Stomach (tissue), 8 donors: ENCODE measurements at regions not wholly inside any gene's neighbourhood (a gene's known extent, or its start where the extent isn't known, plus 50 kb on each side); places are given as distances from the start of the nearest gene placed in this dataset.

ENCODE experiments used
- DNase-seq, 2 donors: peaks; one replicate each; pipeline versions ENCODE4 v3.0.0 to v3.0.0-alpha.2; 2013 to 2019
- H3K27ac ChIP-seq, 5 donors: fragments of 200-600 bp in 4 of 5; sonication (generic) in 4 of 5; one replicate each; pipeline ENCODE4 v1.5.1; 2013 to 2019; ENCODE audit warnings: mild to moderate bottlenecking in 1 of 5, moderate library complexity in 1 of 5
- H3K27me3 ChIP-seq, 3 donors: fragments of 200-600 bp; sonication (generic); one replicate each; pipeline ENCODE4 v1.5.1; 2017 to 2019; ENCODE audit warnings: mixed run types in 1 of 3
- H3K36me3 ChIP-seq, 4 donors: fragments of 200-600 bp; sonication (generic); 1 replicate in 3 of 4; 2 replicates in 1 of 4; pipeline ENCODE4 v1.5.1; 2016 to 2019
- H3K4me1 ChIP-seq, 4 donors: fragments of 200-600 bp; sonication (generic); one replicate each; pipeline ENCODE4 v1.5.1; 2016 to 2019
- H3K4me3 ChIP-seq, 4 donors: fragments of 200-600 bp; sonication (generic) in 3 of 4; one replicate each; pipeline ENCODE4 v1.5.1; 2016 to 2019; ENCODE audit warnings: mild to moderate bottlenecking in 1 of 4
- H3K9me3 ChIP-seq, 4 donors: fragments of 200-600 bp; sonication (generic); one replicate each; pipeline ENCODE4 v1.5.1; 2016 to 2019
- EP300 ChIP-seq: sonication (generic); formaldehyde crosslinking; IDR thresholded peaks from one replicate; pipeline ENCODE4 v1.6.1; 2017; ENCODE audit warnings: antibody characterized with exemption
- POLR2A ChIP-seq, 4 donors: fragments of 450-650 bp; IDR thresholded peaks; one replicate each; pipeline ENCODE4 v1.6.1; 2016; ENCODE audit warnings: antibody characterized with exemption in 4 of 4, control low read depth in 2 of 4, mild to moderate bottlenecking in 1 of 4, moderate library complexity in 1 of 4
- POLR2AphosphoS5 ChIP-seq, 3 donors: sonication (generic); formaldehyde crosslinking; IDR thresholded peaks; one replicate each; pipeline ENCODE4 v1.6.1; 2016; ENCODE audit warnings: antibody characterized with exemption in 3 of 3
- whole genome bisulfite sequencing, 5 donors: extraction: QIAGEN DNeasy Blood & Tissue Kit in 3 of 5; methylation state at CpG; one replicate each; pipeline versions ENCODE4 v1.1.5 to v1.1.7; 2013 to 2018; 5-methylcytosine and 5-hydroxymethylcytosine counted together
- intact Hi-C: fragments of 100-400 bp; cut with DNase I; formaldehyde crosslinking; loops from one replicate; pipeline ENCODE4 v1.15.1; 2023; ENCODE audit warnings: low total_unique reads
- TF ChIP-seq, protein P1 (sequence below), 7 experiments: fragments of 450-650 bp in 4 of 7; fragments of 200-600 bp in 3 of 7; sonication (generic) in 3 of 7; IDR thresholded peaks; one replicate each; pipeline ENCODE4 v1.5.1; 2016 to 2019; ENCODE audit warnings: antibody characterized with exemption in 7 of 7, control low read depth in 2 of 7, mild to moderate bottlenecking in 1 of 7
- donor health status: healthy with polysubstance abuse.
- donor health status: Bipolar disorder and iron deficiency.
- donor health status: healthy.

DNA sequence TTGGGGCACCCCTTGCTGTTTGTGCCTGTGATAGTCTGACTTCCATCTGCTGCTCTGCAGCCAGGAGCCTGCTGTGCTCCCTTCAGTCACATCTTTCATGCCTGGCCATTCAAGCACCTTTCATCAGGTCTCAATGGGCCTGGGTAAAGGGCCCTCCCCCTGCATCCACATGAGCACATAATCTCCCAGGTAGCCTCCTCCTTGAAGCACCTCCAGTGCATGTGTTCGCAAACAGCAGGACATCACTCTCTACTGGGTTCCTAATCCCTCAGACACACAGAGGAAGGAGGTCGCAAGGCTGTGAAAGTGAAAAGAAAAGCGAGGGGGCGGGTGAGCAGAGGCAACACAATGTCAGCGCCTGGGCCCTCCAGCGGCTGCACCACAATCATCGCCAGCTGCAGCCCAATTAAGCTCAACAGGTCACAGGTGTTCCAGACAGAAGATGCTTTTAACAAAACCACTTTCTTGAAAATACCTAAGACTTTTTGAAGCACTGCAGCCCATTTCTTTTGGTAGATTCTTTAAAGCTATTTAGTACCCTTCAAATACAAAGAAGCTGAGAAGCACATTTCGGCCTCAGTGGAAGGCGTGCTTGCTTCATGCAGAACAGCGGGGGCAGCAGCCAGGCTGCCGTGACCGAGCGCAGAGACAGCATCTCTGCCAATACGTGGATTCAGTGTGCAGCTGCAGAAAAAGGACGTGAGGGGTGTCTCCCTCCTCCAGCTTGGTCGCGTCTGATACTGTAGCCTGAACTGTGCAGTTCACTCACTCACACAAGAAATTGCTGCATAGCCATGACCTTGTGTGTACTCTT lies 92.2 kb upstream of the SPRY1 start:
- WGBS, 5 donors = 74 to 86% (median 84%) methylated on average over 17 of the region's 17 CpGs
- DNase-seq = peak in 1 of 2 donors; percentile 50
- Histone ChIP-seq H3K36me3 (no peaks in the 10 kb centered on the region), H3K4me1 (peaks cover 0 to 11% (median 2%) of the 10 kb centered on the region in 4 donors), H3K27me3 (no peaks in the 10 kb centered on the region), H3K4me3 (no peak overlapping the region), H3K27ac (no peak overlapping the region), H3K9me3 (no peaks in the 10 kb centered on the region)
- intact Hi-C loops = no loop called here
- no peak for TF ChIP-seq POLR2A (IDR thresholded peaks at IDR 0.05)
- TF ChIP-seq, protein P1, sequence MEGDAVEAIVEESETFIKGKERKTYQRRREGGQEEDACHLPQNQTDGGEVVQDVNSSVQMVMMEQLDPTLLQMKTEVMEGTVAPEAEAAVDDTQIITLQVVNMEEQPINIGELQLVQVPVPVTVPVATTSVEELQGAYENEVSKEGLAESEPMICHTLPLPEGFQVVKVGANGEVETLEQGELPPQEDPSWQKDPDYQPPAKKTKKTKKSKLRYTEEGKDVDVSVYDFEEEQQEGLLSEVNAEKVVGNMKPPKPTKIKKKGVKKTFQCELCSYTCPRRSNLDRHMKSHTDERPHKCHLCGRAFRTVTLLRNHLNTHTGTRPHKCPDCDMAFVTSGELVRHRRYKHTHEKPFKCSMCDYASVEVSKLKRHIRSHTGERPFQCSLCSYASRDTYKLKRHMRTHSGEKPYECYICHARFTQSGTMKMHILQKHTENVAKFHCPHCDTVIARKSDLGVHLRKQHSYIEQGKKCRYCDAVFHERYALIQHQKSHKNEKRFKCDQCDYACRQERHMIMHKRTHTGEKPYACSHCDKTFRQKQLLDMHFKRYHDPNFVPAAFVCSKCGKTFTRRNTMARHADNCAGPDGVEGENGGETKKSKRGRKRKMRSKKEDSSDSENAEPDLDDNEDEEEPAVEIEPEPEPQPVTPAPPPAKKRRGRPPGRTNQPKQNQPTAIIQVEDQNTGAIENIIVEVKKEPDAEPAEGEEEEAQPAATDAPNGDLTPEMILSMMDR (IDR thresholded peaks at IDR 0.05) = no peak
- no peak for TF ChIP-seq POLR2AphosphoS5 (IDR thresholded peaks at IDR 0.05)
- TF ChIP-seq EP300 = no peak

DNA sequence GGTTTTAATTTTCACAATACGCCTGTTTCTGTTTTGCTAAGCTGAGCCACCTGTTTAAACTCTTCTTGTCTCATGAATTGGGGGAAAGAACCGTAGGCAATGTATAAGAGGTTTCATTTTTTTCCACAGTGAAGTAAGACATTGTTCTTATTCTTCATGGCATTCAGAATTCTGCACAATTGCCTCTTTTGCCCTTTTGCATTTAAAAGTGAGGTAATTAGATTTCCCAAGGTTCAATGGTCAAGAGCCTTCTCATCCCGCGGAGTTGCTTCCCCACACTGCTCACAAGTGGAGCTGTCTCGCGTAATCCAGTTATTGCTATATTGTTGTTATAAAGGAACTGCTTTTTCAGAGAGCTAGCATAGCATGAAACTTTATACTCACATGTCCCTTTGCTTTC lies 90.9 kb upstream of the SPRY1 start:
- no peaks in the 10 kb centered on the region for H3K4me1 ChIP-seq
- 89 to 96% (median 92%) methylated on average over 6 of the region's 6 CpGs for WGBS, 5 donors
- no peaks in the 10 kb centered on the region for H3K36me3 ChIP-seq
- H3K27me3 ChIP-seq = no peaks in the 10 kb centered on the region
- no peak for DNase-seq
- TF ChIP-seq POLR2A (IDR thresholded peaks at IDR 0.05) = no peak
- no peak for TF ChIP-seq POLR2AphosphoS5 (IDR thresholded peaks at IDR 0.05)
- TF ChIP-seq EP300 = no peak
- TF ChIP-seq, protein P1 (IDR thresholded peaks at IDR 0.05) = no peak
- no peaks in the 10 kb centered on the region for H3K9me3 ChIP-seq
- intact Hi-C loops = no loop called here
- no peak overlapping the region for H3K27ac ChIP-seq
- H3K4me3 ChIP-seq = no peak overlapping the region

DNA sequence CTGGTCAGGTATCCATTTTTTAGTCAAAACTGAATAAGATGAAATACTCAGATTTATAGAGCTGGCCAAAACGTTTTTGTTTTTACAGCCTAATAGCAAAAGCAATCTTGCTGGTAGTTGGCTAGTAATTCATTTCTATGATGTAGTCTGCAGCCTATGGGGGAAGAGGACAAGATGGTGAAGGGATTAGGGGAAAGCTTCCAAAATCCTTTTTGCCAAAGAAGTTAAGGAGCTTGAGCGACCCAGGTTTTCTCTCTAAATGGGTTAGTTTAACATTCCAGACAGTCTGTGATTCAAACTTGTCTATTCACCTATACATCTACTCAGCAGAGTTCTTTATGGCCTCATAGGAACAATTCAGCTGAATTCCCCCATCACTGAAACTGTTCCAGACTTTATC lies 89.8 kb upstream of the SPRY1 start:
- TF ChIP-seq POLR2A (IDR thresholded peaks at IDR 0.05) = no peak
- no peak for TF ChIP-seq POLR2AphosphoS5 (IDR thresholded peaks at IDR 0.05)
- TF ChIP-seq, protein P1 (IDR thresholded peaks at IDR 0.05) = no peak
- no peak for TF ChIP-seq EP300
- Histone ChIP-seq H3K9me3 (no peaks in the 10 kb centered on the region), H3K27ac (no peak overlapping the region), H3K36me3 (no peaks in the 10 kb centered on the region), H3K4me3 (no peak overlapping the region), H3K27me3 (no peaks in the 10 kb centered on the region), H3K4me1 (no peaks in the 10 kb centered on the region)
- WGBS, 5 donors = 82 to 91% (median 87%) methylated on average over 2 of the region's 2 CpGs
- no peak for DNase-seq
- intact Hi-C loops = no loop called here

DNA sequence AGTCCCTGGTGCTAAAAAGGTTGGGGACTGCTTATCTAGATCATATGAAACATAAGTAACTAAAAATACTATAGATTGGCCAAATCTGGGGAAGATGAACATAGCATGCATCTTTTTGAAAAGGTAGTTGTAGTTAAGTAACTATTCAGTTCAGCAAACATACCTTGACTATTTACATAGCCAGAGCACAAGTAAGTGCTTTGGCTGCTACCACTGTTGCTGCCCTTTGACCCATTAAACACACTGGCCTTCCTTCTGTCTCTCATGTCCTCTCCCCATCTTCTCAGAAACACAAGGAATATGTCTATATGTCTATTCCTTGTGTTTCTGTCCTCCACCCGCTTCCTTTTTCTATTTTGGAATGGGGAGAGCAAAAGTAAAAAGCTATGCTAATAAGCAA lies 87.9 kb upstream of the SPRY1 start:
- DNase-seq = no peak
- no peak overlapping the region for H3K4me3 ChIP-seq
- WGBS, 5 donors = 93 to 100% (median 97%) methylated on average over 1 of the region's 1 CpG
- H3K27ac ChIP-seq = no peak overlapping the region
- no peaks in the 10 kb centered on the region for H3K27me3 ChIP-seq
- no peaks in the 10 kb centered on the region for H3K36me3 ChIP-seq
- no peaks in the 10 kb centered on the region for H3K4me1 ChIP-seq
- intact Hi-C loops = no loop called here
- H3K9me3 ChIP-seq = no peaks in the 10 kb centered on the region
- TF ChIP-seq, protein P1 (IDR thresholded peaks at IDR 0.05) = no peak
- TF ChIP-seq POLR2A (IDR thresholded peaks at IDR 0.05) = no peak
- TF ChIP-seq POLR2AphosphoS5 (IDR thresholded peaks at IDR 0.05) = no peak
- TF ChIP-seq EP300 = no peak
